ENCODE measurements at regions not wholly inside any gene's neighbourhood (a gene's known extent, or its start where the extent isn't known, plus 50 kb on each side); places are given as distances from the start of the nearest gene placed in this dataset.

DNA sequence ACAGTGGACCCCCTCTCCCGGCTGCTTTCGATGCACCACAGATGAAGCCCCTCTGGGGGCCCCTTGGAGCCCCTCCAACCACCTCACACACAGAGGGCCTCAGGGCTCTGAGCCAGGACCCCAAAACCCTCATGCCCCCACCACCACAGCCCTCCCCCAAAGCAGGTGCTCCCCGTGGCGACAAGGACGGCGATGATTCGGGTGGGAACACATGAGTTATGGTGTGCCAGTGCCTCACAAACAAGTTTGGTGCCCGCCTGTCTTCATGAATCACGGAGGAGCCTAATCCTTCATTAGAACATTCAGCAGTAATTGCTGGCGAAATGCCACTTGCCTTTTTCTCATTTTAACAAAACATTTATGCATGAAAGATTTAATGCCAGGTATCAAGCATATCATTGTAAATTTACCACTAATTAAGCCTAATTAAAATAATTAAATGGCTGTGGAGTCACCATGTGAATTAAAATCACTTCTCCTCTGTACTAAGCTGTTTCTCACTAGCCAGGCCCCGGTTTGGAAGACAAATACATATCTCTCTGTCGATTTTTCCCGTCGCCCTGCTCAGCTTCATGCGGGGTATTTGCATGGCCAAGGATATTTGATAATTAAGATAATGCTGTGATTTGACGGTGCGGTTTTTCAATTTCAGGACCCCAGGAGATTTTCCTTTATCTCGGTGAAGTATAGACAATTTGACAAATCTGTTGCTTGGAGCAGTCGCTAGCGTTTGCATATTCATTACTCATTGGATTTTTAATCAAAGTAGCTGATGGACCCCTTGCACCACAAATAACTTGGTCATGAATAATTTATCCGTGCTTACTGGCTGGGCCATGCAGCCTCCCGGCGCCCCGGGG is 157.0 kb downstream of the TLE3 start:
- DNase-seq = no peak

DNA sequence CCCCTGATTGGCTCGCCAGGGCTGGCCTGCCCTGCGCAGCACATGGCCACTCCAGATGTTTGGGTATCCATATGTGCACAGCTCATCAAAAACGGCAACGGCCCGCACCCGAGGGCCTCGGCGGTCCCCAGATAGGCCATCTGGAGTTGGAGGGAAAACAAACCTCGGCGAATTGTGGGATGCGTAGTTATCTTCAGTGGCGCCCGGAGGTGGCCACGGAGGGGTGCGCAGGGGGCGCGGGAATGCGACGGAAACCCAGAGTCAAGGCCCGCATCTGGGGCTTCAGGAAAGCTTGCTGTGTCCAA is 156.5 kb downstream of the TLE3 start:
- DNase-seq = no peak

DNA sequence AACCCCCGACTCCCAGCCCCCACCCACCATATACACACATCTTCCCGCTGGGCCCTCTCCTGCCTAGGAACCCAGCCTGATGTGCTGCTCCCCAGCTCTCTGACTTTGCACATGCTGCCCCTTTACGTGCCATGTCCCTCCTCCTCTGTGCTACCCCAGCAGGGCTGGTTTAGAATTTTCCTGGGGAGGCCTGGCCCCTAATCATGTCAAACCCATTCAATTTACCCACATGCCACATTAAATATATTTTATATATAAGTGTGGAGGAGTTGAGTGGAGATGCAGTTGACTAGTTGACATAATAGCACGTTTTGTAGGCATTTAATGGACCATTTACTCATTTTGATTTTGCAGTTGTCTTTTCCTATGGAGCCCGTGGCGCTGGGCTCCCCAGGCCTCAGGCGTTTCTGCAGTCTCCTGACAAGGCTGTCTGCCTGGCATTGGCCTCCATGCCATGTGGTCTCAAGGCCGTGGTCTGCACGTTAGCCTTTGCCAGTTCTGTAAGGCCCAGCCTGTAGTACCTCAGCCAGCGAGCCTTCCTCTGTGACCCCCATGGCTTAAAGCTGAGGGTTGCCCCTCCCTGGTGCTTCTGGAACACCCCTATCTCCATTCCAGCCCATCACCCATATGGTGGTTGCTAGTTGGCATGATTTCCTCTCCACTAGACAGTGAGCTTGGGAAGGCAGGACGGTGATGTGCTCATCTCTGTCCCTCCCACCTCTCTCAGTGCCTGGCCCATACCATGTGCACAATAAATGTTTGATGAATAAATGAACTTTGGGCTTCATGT is 155.8 kb downstream of the TLE3 start:
- DNase-seq = no peak

DNA sequence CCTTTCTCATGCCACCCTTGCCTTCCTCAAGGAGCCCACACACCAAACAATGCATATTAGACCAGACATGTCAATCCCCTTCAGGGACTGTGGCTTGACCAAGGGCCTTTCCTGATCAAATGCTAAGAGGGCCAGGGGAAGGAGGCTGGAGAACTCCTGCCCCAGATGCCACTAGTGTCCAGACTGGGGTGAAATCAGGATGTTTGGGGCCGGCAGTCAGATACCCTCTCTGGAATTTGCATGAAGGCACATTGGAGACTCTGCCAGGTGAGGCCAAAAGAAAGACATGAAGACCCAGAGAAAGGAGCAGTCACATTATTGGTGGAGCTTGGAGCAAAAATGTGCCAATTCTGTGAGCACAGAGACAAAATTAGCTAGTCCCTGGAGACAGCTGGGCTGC is 154.1 kb downstream of the TLE3 start:
- no peak for DNase-seq

DNA sequence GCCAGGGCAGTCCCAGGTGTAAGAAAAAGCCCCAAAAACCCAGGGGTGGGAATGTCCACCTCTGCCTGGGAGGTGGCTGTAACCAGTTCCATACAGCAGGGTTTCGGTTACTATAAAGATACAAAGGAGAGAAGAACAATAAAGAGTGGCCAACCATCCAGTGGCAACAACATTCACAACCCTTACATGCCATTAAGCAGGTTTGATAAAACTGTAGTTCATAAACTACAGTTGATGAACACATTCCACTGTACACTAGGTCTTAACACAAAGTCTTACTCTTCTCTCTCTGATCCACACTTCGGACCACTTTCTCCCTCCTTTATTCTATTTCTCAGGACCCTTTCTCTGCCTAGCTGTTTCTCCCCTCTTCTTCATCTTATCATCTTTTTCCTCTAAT is 152.0 kb downstream of the TLE3 start:
- no peak for DNase-seq

DNA sequence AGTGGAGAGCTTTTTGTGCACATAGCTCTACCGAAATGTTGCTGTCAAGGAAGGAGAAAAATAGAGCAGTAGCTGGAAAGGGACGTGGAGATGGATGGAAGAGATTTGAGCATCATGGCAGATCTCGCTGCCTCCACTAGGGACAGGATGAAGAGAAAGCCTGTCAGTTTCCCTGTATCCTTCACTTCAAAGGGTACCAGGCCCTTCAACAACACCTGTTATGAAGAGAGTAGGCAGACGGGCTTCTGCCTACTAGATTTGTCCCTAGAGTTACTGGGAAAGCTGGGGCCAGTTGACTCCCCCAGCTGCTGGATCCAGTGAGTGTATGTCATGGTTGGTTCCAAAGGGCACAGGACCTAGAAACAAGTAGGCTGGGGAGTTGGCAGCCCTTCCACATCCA is 150.8 kb downstream of the TLE3 start:
- DNase-seq = no peak

DNA sequence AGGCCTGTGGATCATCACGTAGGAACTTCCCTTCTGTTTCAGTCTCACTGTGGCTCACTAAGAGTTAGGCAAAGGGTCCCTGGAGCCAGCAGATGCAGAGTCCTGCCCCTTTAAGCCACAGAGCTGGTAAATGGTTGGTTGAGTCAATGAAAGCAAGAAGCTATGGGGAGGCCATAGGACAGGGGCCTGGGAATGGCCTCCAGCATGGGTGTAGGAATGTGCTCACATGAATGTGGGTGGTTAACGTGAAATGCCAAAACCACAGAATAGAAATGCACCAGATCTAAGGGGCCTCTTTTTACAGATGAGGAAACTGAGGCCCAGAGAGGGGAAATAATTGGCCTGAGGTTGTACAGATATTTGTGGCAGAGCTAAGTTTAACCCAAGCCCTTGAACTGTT is 150.3 kb downstream of the TLE3 start:
- DNase-seq = no peak

DNA sequence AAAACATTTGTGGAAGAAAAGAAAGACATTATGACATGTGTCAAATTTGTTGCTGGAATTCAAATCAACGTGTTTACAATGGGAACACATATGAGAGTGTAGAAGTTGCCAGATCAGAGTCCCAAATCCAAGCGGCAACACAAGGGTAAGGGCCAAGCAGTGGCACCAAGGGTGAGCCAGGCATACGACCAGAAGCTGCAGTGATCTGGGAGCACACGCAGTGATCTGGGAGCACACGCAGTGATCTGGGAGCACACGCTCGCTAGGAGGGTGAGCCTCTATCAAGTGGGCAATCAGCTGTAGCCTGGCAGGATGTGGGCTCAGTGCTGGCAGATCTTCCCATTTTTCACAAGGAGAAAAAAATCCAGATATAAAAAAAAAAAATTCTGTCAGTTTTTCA is 148.2 kb downstream of the TLE3 start:
- no peak for DNase-seq

DNA sequence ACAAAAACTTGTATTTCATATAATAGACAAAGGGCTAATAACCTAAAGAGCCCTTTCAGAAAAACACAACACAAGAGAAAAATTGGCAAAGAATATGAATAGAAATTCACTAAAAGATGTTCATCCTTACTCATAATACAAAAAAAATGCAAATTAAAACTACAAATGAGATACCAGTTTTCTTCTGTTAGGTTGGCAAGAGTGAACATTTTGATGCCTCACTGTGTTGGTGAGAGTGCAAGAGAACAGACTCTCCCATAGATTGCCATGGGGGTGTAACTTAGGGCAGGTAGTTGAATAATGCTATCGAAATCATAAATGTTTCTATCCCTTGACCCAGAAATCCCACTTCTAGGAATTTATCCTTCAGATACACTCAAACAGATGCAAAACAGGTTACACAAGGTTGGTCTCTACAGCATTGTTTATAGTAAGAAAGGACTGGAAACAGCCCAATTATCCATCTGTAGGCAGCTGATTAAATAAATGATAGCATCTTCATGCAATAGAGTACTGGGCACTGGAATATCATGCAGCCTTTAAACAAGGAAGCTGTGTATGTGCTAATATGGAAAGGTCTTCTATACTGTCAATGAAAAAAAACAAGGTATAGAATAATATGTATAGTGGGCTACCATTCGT is 146.3 kb downstream of the TLE3 start:
- DNase-seq = no peak

DNA sequence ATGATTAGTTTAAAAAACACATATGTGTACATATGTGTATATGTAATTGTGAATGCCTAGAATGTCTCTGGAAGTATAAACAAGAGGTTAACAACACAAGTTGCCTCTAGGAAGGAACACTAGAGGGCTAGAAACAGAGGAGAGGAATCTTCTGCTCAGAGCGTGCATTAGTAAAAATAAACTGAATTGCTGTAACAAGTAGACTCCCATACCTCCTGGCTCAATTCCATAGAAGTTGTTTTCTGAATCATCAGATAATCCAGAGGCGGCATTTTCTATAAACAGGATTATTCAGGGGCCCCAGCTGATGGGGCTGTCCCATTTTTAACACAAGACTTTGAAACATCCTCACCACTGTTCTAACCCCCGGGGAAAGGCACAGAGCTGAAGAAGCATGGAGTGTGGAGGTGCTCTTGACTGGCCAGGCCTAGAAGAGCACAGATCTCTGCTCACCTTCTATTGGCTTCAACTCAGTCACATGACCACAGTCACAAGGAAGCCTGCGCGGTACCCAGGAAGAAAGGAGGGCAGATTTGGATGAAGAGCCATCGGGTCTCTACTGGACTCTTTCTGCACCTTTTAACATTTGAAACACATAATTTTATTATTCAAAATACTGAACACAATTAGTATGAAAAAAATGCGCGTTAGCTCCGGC is 145.7 kb downstream of the TLE3 start:
- DNase-seq = no peak

DNA sequence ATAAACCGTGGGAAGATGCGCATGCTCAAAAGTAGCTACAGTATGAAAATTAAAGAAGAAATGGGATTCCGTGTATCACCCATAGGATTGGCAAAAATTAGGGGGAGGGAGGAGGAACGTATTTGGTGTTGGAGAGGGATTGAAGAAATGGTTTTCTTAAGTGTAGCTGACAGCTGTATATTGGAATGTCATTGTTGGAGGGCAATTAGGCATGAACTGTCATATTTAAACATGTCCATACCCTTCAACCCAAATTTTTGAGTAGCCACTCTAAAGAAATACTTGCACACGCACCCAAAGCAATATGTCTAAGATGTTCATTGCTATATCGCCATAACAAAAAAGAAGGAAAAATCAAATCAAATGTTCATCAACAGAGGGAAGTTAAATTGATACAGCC is 144.7 kb downstream of the TLE3 start:
- DNase-seq = no peak

DNA sequence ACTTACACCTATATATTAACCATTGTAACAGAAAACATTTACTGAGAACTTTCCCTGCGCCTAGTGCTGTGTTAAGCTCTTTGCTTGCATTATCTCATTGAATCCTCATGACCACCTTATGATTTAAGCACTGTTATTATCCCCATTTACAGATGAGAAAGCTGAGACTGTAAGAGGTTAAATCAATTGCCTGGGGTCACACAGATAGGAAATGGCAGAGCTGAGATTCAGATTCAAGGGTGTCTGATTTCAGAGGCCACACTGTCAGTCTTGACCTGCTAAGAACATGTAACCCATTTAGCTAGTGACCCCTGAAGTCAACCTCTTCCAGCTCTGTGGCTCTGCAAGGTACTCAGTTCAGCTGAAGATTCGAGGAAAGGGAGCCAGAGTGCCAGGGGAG is 143.9 kb downstream of the TLE3 start:
- no peak for DNase-seq

DNA sequence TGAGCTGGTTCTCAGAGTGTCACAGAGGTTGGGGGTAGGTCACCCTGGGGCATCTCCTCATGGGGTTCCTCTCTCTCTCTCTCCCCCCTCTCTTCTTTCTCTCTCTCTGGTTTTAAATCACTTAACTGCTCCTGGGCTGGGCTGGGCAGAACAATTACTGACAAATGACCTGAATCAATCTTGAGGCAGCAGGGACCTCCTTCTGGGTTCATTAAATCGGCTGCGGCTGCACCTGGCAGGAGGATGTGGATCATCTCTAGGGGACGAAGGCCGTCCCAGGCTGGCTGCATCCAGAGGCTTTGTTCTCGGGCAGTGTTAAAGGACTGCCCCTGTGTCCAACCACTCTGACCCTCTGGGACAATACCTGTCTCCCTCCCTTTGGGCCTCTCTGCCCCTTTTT is 143.1 kb downstream of the TLE3 start:
- no peak for DNase-seq

DNA sequence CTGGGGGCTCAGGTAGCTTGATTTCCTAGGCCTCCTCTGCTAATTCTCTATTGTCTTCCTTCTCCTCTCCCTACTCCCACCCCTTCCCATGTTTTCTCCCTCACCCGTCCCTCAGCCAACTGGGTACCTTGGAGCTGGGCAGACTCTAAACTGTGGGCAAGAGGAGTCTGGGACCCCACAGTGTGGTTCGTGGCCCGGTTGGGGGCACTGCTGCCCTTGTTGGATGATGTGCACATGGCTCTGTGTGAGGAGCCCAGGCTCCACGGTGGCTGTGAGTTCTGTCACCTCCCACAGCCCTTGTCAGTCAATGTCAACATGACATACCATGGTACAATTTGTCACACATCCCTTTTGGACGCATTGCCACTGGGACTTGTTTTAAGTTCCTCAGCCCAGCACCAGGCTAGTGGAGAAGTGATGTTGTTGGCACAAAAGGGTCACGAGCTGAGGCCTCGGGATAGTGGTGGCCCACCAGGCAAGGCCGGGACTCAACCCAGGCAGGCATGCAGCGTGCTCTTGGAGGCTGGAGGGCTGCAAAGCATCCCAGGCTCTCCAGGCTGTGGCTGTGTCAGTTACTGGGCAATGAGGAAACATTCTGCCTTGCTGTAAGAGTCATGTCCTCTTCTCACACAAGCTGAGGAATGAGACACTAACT is 142.3 kb downstream of the TLE3 start:
- DNase-seq = no peak

DNA sequence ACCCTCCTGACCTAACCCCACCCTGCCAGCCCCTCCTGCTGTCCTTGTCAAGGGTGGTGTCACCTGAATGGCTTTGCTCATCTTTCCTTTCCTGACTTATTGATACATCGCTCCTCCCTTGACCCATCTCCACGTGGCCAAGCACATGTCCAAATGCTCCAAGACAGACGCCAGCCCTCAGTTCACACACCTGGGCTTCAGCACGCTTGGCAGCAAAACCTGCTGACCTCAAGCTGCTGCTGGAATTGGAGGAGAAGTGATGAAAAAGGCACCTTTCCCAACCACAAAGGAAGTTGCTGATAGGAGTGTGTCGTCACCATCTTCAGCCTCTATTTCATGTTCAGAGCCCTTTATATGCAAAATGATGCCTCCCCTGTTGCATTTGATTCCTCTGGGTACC is 141.3 kb downstream of the TLE3 start:
- no peak for DNase-seq

DNA sequence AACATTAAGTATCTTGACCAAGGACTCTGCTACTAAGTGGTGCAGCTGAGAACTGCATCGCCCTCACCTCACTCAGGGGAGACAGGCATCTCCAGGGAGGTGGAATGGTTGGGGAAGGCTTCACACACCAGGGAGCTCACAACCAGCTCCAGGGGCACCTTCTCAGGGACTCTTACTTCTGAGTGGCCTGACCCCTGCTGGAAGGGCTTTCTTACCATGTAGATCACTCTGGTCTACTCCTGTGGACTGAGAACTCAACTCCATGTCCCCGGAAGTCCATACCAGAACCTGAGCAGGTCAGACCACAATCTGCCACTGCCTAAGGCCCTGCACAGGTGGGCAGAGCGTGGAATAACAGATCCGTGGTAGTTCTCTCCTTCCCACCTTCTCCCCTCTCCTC is 140.5 kb downstream of the TLE3 start:
- DNase-seq = no peak

DNA sequence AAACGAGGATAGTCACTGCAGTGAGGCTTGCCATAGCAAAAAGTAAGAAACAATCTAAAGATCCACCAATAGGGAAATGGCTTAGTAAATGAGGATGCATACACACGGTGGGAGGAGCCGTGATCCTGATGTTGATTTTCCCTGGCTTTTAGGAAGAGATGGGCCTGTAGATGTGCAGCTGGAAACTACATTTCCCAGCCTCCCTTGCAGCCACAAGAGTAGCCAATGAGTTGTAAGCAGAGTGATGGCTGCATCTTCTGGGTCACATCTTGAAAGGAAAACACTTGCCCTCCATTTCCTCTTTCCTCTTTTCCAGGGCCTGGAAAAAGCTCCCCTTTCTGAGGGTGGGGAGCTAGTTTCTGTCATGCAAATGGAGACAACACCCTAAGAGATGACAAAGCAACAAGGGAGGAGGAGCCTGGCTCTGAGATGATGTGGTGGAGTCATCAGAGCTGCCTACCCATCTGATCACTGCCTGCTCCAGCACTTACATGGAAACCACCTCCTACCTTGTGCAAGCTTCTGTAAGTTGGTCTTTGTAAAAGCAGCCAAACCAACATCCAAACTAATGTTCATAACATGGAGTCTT is 139.1 kb downstream of the TLE3 start:
- no peak for DNase-seq

DNA sequence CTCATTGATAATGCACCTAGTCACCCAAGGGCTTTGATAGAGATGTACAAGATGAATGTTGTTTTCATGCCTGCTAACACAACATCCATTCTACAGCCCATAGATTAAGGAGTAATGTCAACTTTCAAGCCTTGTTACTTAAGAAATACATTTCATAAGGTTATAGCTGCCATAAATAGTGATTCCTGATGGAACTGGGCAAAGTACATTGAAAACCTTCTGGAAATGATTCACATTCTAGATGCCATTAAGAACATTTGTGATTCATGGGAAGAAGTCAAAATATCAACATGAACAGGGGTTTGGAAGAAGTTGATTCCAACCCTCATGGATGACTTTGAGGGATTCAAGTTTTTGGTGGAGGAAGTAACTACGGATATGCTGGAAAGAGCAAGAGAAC is 135.2 kb downstream of the TLE3 start:
- DNase-seq = no peak

DNA sequence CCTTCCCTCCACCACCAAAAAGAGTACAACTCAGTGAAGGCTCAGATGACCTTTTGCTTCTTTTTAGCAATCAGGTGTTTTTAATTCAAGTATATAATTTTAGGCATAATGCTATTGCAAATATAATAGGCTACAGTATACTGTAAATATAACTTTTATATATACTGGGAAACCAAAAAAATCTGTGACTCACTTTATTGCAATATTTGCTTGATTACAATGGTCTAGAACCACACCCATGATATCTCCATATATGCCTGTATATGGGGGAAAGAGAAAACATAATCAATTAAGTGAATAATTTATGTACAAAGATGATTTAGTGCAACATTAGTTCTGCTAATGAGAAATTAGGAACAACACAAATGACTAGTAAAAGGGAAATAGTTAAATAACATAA is 134.3 kb downstream of the TLE3 start:
- no peak for DNase-seq

DNA sequence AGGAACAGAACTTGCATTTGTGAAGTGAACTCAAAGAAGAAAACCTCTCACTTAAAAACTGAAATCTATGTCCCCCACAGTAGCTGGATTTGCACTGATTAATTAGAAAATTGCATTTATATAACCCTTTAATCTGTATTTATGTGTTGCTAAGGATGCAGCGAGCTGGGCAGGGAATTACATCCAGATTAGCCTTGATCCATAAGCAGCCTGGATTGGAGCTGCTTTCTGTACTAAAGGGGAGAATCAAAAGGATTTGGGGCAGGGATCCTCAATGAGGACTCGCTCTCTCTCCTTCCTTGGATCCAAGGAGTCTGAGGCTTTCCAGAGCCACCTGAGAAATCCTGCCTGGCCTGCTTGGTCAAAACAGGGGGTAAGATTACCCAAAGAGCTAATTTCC is 125.9 kb downstream of the TLE3 start:
- DNase-seq = no peak

DNA sequence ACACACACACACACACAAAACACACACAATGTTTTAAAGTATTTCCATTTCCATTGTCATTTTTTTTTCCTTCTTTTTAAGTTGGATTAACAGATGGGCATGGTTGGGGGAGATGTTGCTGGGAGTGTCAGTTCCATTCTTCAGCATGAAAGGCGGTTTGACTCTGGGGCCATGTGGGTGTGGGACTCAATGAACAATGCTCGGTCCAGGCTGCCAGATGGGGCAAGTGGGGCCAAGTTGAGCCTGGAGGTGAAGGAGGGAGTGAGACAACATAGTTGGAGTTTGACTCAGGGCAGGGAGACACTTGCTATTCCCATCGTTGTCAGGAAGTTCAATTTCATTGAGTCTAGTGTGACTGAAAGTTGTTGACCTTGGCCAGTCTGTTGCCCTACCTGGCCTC is 125.3 kb downstream of the TLE3 start:
- DNase-seq = no peak

DNA sequence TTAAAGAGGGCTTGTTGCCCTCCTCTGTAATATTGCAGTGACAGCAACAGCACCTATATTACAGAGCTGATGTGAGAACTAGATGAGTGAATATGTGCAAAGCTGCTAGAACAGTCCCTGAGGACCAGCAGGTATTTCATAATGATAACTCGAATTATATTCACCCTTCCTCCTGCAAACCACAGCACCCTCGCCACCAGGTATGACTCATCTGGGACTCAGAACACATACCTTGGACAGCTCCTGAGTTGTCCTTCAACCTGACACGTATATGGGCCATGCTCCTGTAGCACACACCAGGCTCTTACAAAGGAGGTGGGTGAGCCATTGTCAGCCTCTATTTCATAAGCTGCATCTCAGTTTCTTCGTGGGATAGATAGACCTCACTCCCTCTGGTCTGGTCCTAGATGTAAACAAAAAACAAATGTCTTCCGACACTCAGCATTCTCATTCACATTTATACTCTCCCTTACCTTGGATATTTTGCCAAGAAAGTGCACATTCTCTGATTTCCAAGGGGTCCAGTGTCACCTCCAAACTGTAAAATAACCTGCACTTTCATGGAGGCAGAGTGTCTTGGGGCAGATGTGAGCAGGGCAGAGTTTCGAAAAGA is 124.5 kb downstream of the TLE3 start:
- DNase-seq = peak; percentile 6
